HepG2 (cell line): ENCODE measurements at regions not wholly inside any gene's neighbourhood (a gene's known extent, or its start where the extent isn't known, plus 50 kb on each side); places are given as distances from the start of the nearest gene placed in this dataset.

Experiments used
- ATAC-seq: fragments of 200-7000 bp; cut with Tn5 transposase; 3 replicates; pipeline ENCODE4 v1.9.1; 2020; ENCODE audit warnings: mild to moderate bottlenecking, moderate library complexity
- BruUV-seq: library from RNA; stranded (reverse); fragments of 400-500 nt; replicated peaks from 2 replicates; lab custom pipeline; 2021; lab: Mats Ljungman, UMichigan
- CTCF ChIA-PET: fragments of 300-600 bp; formaldehyde crosslinking; extraction: SDS; loops from one replicate; lab custom pipeline; 2021; ENCODE audit warnings: low total read pairs, inconsistent platforms, low intra/inter-chr PET ratio; lab: Yijun Ruan, JAX
- POLR2A ChIA-PET: fragments of 350-600 bp; sonication (Branson Sonifier 250); formaldehyde crosslinking; loops from one replicate; lab custom pipeline; 2020; ENCODE audit warnings: antibody characterized with exemption, inconsistent platforms; lab: Yijun Ruan, JAX
- DNase-seq: peaks from one replicate; pipeline ENCODE4 v3.0.0-alpha.2; 2015; ENCODE audit warnings: low spot score
- FAIRE-seq: peaks from 3 replicates; lab custom pipeline; 2011; peaks lifted over from hg19 to GRCh38; lab: Jason Lieb, UNC
- H2AFZ ChIP-seq: one replicate; pipeline ENCODE4 v1.6.1; 2011; ENCODE audit warnings: low read length, inconsistent platforms
- H3K27ac ChIP-seq: fragments of 300-600 bp; 3 replicates; pipeline ENCODE4 v1.8.0; 2011; ENCODE audit warnings: mixed run types, mild to moderate bottlenecking, mixed read lengths, low read length, inconsistent platforms; ENCODE audit not compliant: insufficient read depth; ENCODE audit errors: extremely low read length
- H3K27me3 ChIP-seq, 2 experiments: fragments of 200-600 bp in 1 of 2; 2 replicates in 1 of 2; 3 replicates in 1 of 2; pipeline versions ENCODE4 v1.6.0 to v1.8.0; 2011; ENCODE audit warnings: low read length in 2 of 2, mild to moderate bottlenecking in 2 of 2, moderate library complexity in 2 of 2, inconsistent platforms in 1 of 2; ENCODE audit not compliant: insufficient read depth in 2 of 2, control insufficient read depth in 1 of 2
- H3K36me3 ChIP-seq, 2 experiments: fragments of 200-600 bp in 1 of 2; replicated peaks in 1 of 2; 2 replicates in 1 of 2; 3 replicates in 1 of 2; pipeline versions ENCODE4 v1.5.1 to v1.8.0; 2011; ENCODE audit warnings: low read length in 2 of 2, inconsistent platforms in 1 of 2; ENCODE audit not compliant: insufficient read depth in 2 of 2, control insufficient read depth in 1 of 2
- H3K4me1 ChIP-seq: 2 replicates; pipeline ENCODE4 v1.5.1; 2012; ENCODE audit warnings: low read length, inconsistent platforms; ENCODE audit not compliant: insufficient read depth
- H3K4me2 ChIP-seq: 2 replicates; pipeline ENCODE4 v1.6.0; 2011; ENCODE audit warnings: low read depth, low read length, inconsistent platforms
- H3K4me3 ChIP-seq, 3 experiments: fragments of 200-600 bp in 1 of 3; sonication (generic), shearing (Covaris generic) in 1 of 3; replicated peaks in 1 of 3; 2 replicates each; pipeline ENCODE4 v1.5.1; 2011 to 2016; ENCODE audit warnings: low read length in 3 of 3, inconsistent platforms in 2 of 3, low read depth in 2 of 3, mild to moderate bottlenecking in 2 of 3, control low read depth in 1 of 3, mixed read lengths in 1 of 3; ENCODE audit not compliant: insufficient read depth in 1 of 3
- H3K79me2 ChIP-seq: one replicate; pipeline ENCODE4 v1.6.1; 2011; ENCODE audit warnings: low read length, inconsistent platforms; ENCODE audit not compliant: insufficient read depth
- H3K9ac ChIP-seq: 2 replicates; pipeline ENCODE4 v1.6.0; 2011; ENCODE audit warnings: mild to moderate bottlenecking, low read depth, low read length, inconsistent platforms; ENCODE audit not compliant: insufficient read depth
- H3K9me3 ChIP-seq: 2 replicates; pipeline ENCODE4 v1.5.1; 2012; ENCODE audit warnings: mild to moderate bottlenecking, low read length
- H4K20me1 ChIP-seq: 2 replicates; pipeline ENCODE4 v1.6.0; 2011; ENCODE audit warnings: inconsistent platforms, mild to moderate bottlenecking, low read length, moderate library complexity; ENCODE audit not compliant: insufficient read depth
- ARHGAP35 ChIP-seq: sonication (generic); formaldehyde crosslinking; IDR thresholded peaks from 2 replicates; pipeline ENCODE4 v1.9.0; 2022; ENCODE audit warnings: mild to moderate bottlenecking, inconsistent platforms, moderate library complexity, missing genetic modification reagents, borderline replicate concordance
- BORCS8-MEF2B ChIP-seq: sonication (generic); formaldehyde crosslinking; IDR thresholded peaks from 2 replicates; pipeline ENCODE4 v1.8.0; 2022; ENCODE audit warnings: mild to moderate bottlenecking, missing genetic modification reagents
- CAMTA2 ChIP-seq: sonication (generic); formaldehyde crosslinking; IDR thresholded peaks from 2 replicates; pipeline ENCODE4 v1.4.0; 2020; ENCODE audit warnings: mild to moderate bottlenecking, missing genetic modification reagents, borderline replicate concordance
- IRX3 ChIP-seq: sonication (generic); formaldehyde crosslinking; IDR thresholded peaks from 2 replicates; pipeline ENCODE4 v1.8.1; 2023; ENCODE audit warnings: mild to moderate bottlenecking, low read depth, missing genetic modification reagents, borderline replicate concordance
- MAFF ChIP-seq: IDR thresholded peaks from 2 replicates; pipeline ENCODE4 v1.6.1; 2011; ENCODE audit warnings: low read depth, low read length, improper control_type of control experiment
- PAXIP1 ChIP-seq: sonication (generic); formaldehyde crosslinking; conservative IDR thresholded peaks from 2 replicates; pipeline ENCODE4 v1.4.0; 2020; ENCODE audit warnings: mild to moderate bottlenecking, missing genetic modification reagents, moderate library complexity
- YEATS2 ChIP-seq: sonication (generic); formaldehyde crosslinking; IDR thresholded peaks from 2 replicates; pipeline ENCODE4 v1.4.0; 2020; ENCODE audit warnings: missing genetic modification reagents, borderline replicate concordance
- ZBTB38 ChIP-seq: sonication (generic); formaldehyde crosslinking; IDR thresholded peaks from 2 replicates; pipeline ENCODE4 v1.5.1; 2020; ENCODE audit warnings: mild to moderate bottlenecking, missing genetic modification reagents
- ZFAT ChIP-seq: sonication (generic); formaldehyde crosslinking; conservative IDR thresholded peaks from 2 replicates; pipeline ENCODE4 v1.8.1; 2023; ENCODE audit warnings: missing genetic modification reagents, inconsistent platforms
- ZNF138 ChIP-seq: sonication (generic); formaldehyde crosslinking; IDR thresholded peaks from 2 replicates; pipeline ENCODE4 v1.5.0; 2020; ENCODE audit warnings: mild to moderate bottlenecking, low read depth, missing genetic modification reagents
- ZNF318 ChIP-seq: sonication (generic); formaldehyde crosslinking; IDR thresholded peaks from 2 replicates; pipeline ENCODE4 v1.4.0; 2020; ENCODE audit warnings: mild to moderate bottlenecking, missing genetic modification reagents
- ZNF576 ChIP-seq: sonication (generic); formaldehyde crosslinking; IDR thresholded peaks from 2 replicates; pipeline ENCODE4 v1.4.0; 2020; ENCODE audit warnings: mild to moderate bottlenecking, missing genetic modification reagents
- ZNF605 ChIP-seq: sonication (generic); formaldehyde crosslinking; IDR thresholded peaks from 2 replicates; pipeline ENCODE4 v1.8.0; 2022; ENCODE audit warnings: mild to moderate bottlenecking, missing genetic modification reagents
- ZNF660 ChIP-seq: sonication (generic); formaldehyde crosslinking; IDR thresholded peaks from 2 replicates; pipeline ENCODE4 v1.5.1; 2020; ENCODE audit warnings: mild to moderate bottlenecking, low read depth, missing genetic modification reagents, borderline replicate concordance
- WGBS: methylation state at CpG from one replicate; pipeline ENCODE4 v1.1.6; 2017; ENCODE audit warnings: low lambda C conversion rate; 5-methylcytosine and 5-hydroxymethylcytosine counted together
- in situ Hi-C: cut with HindIII; loops from 2 replicates; pipeline ENCODE4 v1.10.0; 2017; ENCODE audit warnings: low pct_unique_long_range_greater_than_20kb; ENCODE audit not compliant: extremely low pct_ligation_motif_present
- intact Hi-C: fragments of 100-400 bp; cut with micrococcal nuclease; formaldehyde crosslinking; loops from one replicate; pipeline ENCODE4 v1.10.0; 2022; ENCODE audit not compliant: unreplicated experiment

GRCh38 chr2:15058721-15059157 is 426.2 kb downstream of the LRATD1 start:
- in situ Hi-C loops (no loop called here), intact Hi-C loops (loop anchor here (10.0 kb wide), 1 partner anchor 516 kb away; no protein-coding TSS in a partner anchor)
- DNase-seq (no peak), FAIRE-seq (no peak), ATAC-seq (no peak)
- H4K20me1 ChIP-seq = no peaks in the 10 kb centered on the region
- no peaks in the 10 kb centered on the region for H3K4me1 ChIP-seq
- H3K79me2 ChIP-seq = no peaks in the 10 kb centered on the region
- ChIA-PET CTCF (no interaction called here), POLR2A (no interaction called here)
- H3K36me3 ChIP-seq = no peaks in the 10 kb centered on the region
- BruUV-seq = no TSS peak
- WGBS = 12% methylated on average over 3 of the region's 3 CpGs
- H2AFZ ChIP-seq = no peak overlapping the region
- H3K27ac ChIP-seq = no peak overlapping the region
- no peak overlapping the region for H3K4me3 ChIP-seq
- no peak overlapping the region for H3K9ac ChIP-seq
- H3K9me3 ChIP-seq = no peaks in the 10 kb centered on the region
- no peak overlapping the region for H3K4me2 ChIP-seq
- peaks cover 0 to 22% of the 10 kb centered on the region in 2 experiments; a peak in 2 of 5 replicates for H3K27me3 ChIP-seq
- TF ChIP-seq ZNF605 (no peak), BORCS8-MEF2B (no peak), ZNF318 (CRISPR knock-in tag) (no peak), IRX3 (no peak), MAFF (no peak), ZBTB38 (CRISPR knock-in tag) (no peak), PAXIP1 (CRISPR knock-in tag) (no peak), ZNF660 (CRISPR knock-in tag) (no peak), ZNF576 (CRISPR knock-in tag) (no peak), CAMTA2 (CRISPR knock-in tag) (no peak), ZNF138 (CRISPR knock-in tag) (no peak), YEATS2 (CRISPR knock-in tag) (no peak), ZFAT (CRISPR knock-in tag) (no peak), ARHGAP35 (CRISPR knock-in tag) (no peak)
